GM12878 (cell line): ENCODE measurements at regions not wholly inside any gene's neighbourhood (a gene's known extent, or its start where the extent isn't known, plus 50 kb on each side); places are given as distances from the start of the nearest gene placed in this dataset.

Source experiments
- ATAC-seq: fragments of 200-7000 bp; cut with Tn5 transposase; 3 replicates; pipeline ENCODE4 v1.9.1; 2020; ENCODE audit warnings: mild to moderate bottlenecking, moderate library complexity
- BruUV-seq: library from RNA; stranded (reverse); fragments of 400-500 nt; replicated peaks from 2 replicates; lab custom pipeline; 2021; lab: Mats Ljungman, UMichigan
- CTCF ChIA-PET: fragments of 300-600 bp; sonication (Branson Sonifier 250); formaldehyde crosslinking; extraction: SDS; loops from one replicate; lab custom pipeline; 2021; ENCODE audit warnings: inconsistent platforms; lab: Yijun Ruan, JAX
- POLR2A ChIA-PET: fragments of 350-600 bp; formaldehyde crosslinking; extraction: SDS; loops from one replicate; lab custom pipeline; 2021; ENCODE audit warnings: inconsistent platforms; lab: Charles Lee
- RAD21 ChIA-PET: fragments of 300-600 bp; sonication (Branson Sonifier 250); formaldehyde crosslinking; loops from one replicate; lab custom pipeline; 2023; ENCODE audit warnings: antibody characterized with exemption; ENCODE audit not compliant: unreplicated experiment; lab: Charles Lee
- SMC1A ChIA-PET: fragments of 300-600 bp; sonication (Branson Sonifier 250); formaldehyde crosslinking; loops from one replicate; lab custom pipeline; 2023; ENCODE audit not compliant: unreplicated experiment, uncharacterized antibody; lab: Charles Lee
- DNase-seq: peaks from one replicate; pipeline ENCODE4 v3.0.0-alpha.2; 2011; ENCODE audit warnings: low read depth, low spot score
- FAIRE-seq: peaks from 3 replicates; lab custom pipeline; 2011; peaks lifted over from hg19 to GRCh38; lab: Jason Lieb, UNC
- H2AFZ ChIP-seq: 2 replicates; pipeline ENCODE4 v1.6.0; 2011; ENCODE audit warnings: low read depth, low read length, control low read depth; ENCODE audit not compliant: control insufficient read depth
- H3K27ac ChIP-seq: 2 replicates; pipeline ENCODE4 v1.5.1; 2011; ENCODE audit warnings: control low read depth; ENCODE audit not compliant: control insufficient read depth, insufficient read depth
- H3K27me3 ChIP-seq, 2 experiments: replicated peaks in 1 of 2; 2 replicates each; pipeline versions ENCODE4 v1.6.0 to v1.6.1; 2011; ENCODE audit warnings: low read length in 1 of 2; ENCODE audit not compliant: control insufficient read depth in 2 of 2, insufficient read depth in 2 of 2
- H3K36me3 ChIP-seq, 2 experiments: 2 replicates each; pipeline ENCODE4 v1.5.1; 2011; ENCODE audit warnings: low read length in 1 of 2; ENCODE audit not compliant: control insufficient read depth in 2 of 2, insufficient read depth in 2 of 2
- H3K4me1 ChIP-seq: 2 replicates; pipeline ENCODE4 v1.6.1; 2011; ENCODE audit warnings: mild to moderate bottlenecking, low read length, moderate library complexity, mixed read lengths; ENCODE audit not compliant: control insufficient read depth, insufficient read depth
- H3K4me2 ChIP-seq: 2 replicates; pipeline ENCODE4 v1.6.0; 2011; ENCODE audit warnings: control low read depth; ENCODE audit not compliant: control insufficient read depth, insufficient read depth
- H3K4me3 ChIP-seq: fragments of 200-600 bp; sonication (generic); 2 replicates; pipeline ENCODE4 v1.5.1; 2016
- H3K79me2 ChIP-seq: 2 replicates; pipeline ENCODE4 v1.6.0; 2011; ENCODE audit warnings: low read length; ENCODE audit not compliant: control insufficient read depth, insufficient read depth
- H3K9ac ChIP-seq: 2 replicates; pipeline ENCODE4 v1.8.0; 2011; ENCODE audit warnings: low read length, control low read depth, mixed read lengths; ENCODE audit not compliant: control insufficient read depth, insufficient read depth
- H3K9me3 ChIP-seq: replicated peaks from 3 replicates; pipeline ENCODE4 v1.5.1; 2011; ENCODE audit warnings: mild to moderate bottlenecking, low read length; ENCODE audit not compliant: control insufficient read depth, insufficient read depth
- H4K20me1 ChIP-seq: 2 replicates; pipeline ENCODE4 v1.6.0; 2011; ENCODE audit not compliant: control insufficient read depth, insufficient read depth
- E2F4 ChIP-seq: IDR thresholded peaks from 2 replicates; pipeline ENCODE4 v1.6.1; 2012; ENCODE audit warnings: low read depth, low read length, improper control_type of control experiment
- IKZF2 ChIP-seq, 2 experiments: fragments of 450-650 bp; IDR thresholded peaks; 2 replicates each; pipeline ENCODE4 v1.6.1; 2017; ENCODE audit warnings: mild to moderate bottlenecking in 2 of 2, moderate library complexity in 2 of 2
- KLF5 ChIP-seq: fragments of 450-650 bp; IDR thresholded peaks from 2 replicates; pipeline ENCODE4 v1.6.1; 2014; ENCODE audit warnings: mild to moderate bottlenecking; ENCODE audit not compliant: partially characterized antibody
- NBN ChIP-seq: fragments of 450-650 bp; IDR thresholded peaks from 2 replicates; pipeline ENCODE4 v1.6.1; 2016
- NKRF ChIP-seq: fragments of 450-650 bp; conservative IDR thresholded peaks from 2 replicates; pipeline ENCODE4 v1.6.1; 2017; ENCODE audit warnings: mild to moderate bottlenecking, moderate library complexity
- NR2C2 ChIP-seq: IDR thresholded peaks from 2 replicates; pipeline ENCODE4 v1.6.1; 2011; ENCODE audit warnings: borderline replicate concordance, low read depth; ENCODE audit not compliant: control insufficient read depth, insufficient read length
- POLR2A ChIP-seq: IDR thresholded peaks from 2 replicates; pipeline ENCODE4 v1.6.1; 2011; ENCODE audit warnings: low read depth, mild to moderate bottlenecking, low read length
- SKIL ChIP-seq: fragments of 450-650 bp; IDR thresholded peaks from 2 replicates; pipeline ENCODE4 v1.6.1; 2017; ENCODE audit warnings: mild to moderate bottlenecking, low read depth, inconsistent platforms; ENCODE audit not compliant: poor library complexity, severe bottlenecking
- YY1 ChIP-seq: IDR thresholded peaks from 2 replicates; pipeline ENCODE4 v1.6.1; 2011; ENCODE audit warnings: low read depth, mild to moderate bottlenecking, low read length
- WGBS: methylation state at CpG from one replicate; pipeline ENCODE4 v1.1.6; 2016; ENCODE audit warnings: low lambda C conversion rate; ENCODE audit not compliant: insufficient replicate concordance, insufficient coverage; ENCODE audit errors: missing lambda C conversion rate; 5-methylcytosine and 5-hydroxymethylcytosine counted together
- in situ Hi-C: fragments of 300-500 bp; cut with MboI; formaldehyde crosslinking; loops from 9 replicates; pipeline ENCODE4 v1.14.3; 2018; ENCODE audit warnings: mixed read lengths
- intact Hi-C: fragments of 100-400 bp; cut with micrococcal nuclease; formaldehyde crosslinking; loops from one replicate; pipeline ENCODE4 v1.14.2; 2022; ENCODE audit not compliant: unreplicated experiment

- no TSS peak for BruUV-seq
- no peak overlapping the region for H3K27ac ChIP-seq
- H3K4me2 ChIP-seq, result no peak overlapping the region
- TF ChIP-seq NR2C2, result no peak
- TF ChIP-seq SKIL, result no peak
- no peak for TF ChIP-seq NKRF
- no peak for TF ChIP-seq YY1
- TF ChIP-seq KLF5, result no peak
- no peak for TF ChIP-seq IKZF2 (IDR thresholded peaks at IDR 0.05)
- TF ChIP-seq NBN, result no peak
- no peak for TF ChIP-seq POLR2A
- TF ChIP-seq E2F4, result no peak
- in situ Hi-C loops, result no loop called here
- no peak overlapping the region for H2AFZ ChIP-seq
- DNase-seq (no peak), FAIRE-seq (no peak), ATAC-seq (no peak)
- no peaks in the 10 kb centered on the region for H3K4me1 ChIP-seq
- H3K9me3 ChIP-seq, result no peaks in the 10 kb centered on the region
- POLR2A ChIA-PET, result no interaction called here
- H4K20me1 ChIP-seq, result no peaks in the 10 kb centered on the region
- CTCF ChIA-PET, result no interaction called here
- no peak overlapping the region for H3K4me3 ChIP-seq
- no peaks in the 10 kb centered on the region for H3K79me2 ChIP-seq
- RAD21 ChIA-PET, result no interaction called here
- intact Hi-C loops, result no loop called here
- SMC1A ChIA-PET, result no interaction called here
- no peaks in the 10 kb centered on the region for H3K27me3 ChIP-seq
- H3K9ac ChIP-seq, result no peak overlapping the region
- no peaks in the 10 kb centered on the region for H3K36me3 ChIP-seq
- WGBS, result 20% methylated on average over 6 of the region's 6 CpGs
Observed at GRCh38 chr16:54517181-54517580, 230.6 kb upstream of the IRX3 start.
